GM21526 (cell line): ENCODE measurements at regions not wholly inside any gene's neighbourhood (a gene's known extent, or its start where the extent isn't known, plus 50 kb on each side); places are given as distances from the start of the nearest gene placed in this dataset.

Experiments
- ATAC-seq: cut with Tn5 transposase; IDR thresholded peaks from one replicate; pipeline ENCODE4 v1.9.1; 2021; ENCODE audit warnings: moderate library complexity; ENCODE audit not compliant: unreplicated experiment, low FRiP score

GRCh38 chr4:176383273-176384077, 63.7 kb downstream of the SPCS3 start:
- no peak for ATAC-seq

DNA sequence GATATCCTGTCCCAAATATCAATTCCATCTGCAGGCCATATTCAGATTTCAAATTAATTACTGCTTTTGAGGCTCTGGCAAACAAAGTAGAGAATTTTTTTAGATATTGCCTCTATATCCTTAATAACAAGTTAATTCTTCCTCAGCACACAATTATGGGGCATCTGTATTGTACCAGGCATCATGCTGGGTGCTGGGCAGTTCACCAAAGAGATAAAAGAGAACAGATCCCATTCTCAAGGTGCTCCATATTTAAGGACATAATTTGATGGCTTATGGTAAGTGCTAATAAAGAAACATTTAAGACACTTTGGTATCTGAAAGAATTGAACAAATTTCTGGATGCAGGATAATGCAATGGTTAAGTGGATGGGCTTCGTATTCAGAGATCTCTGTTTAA, 65.8 kb downstream of the SPCS3 start:
- ATAC-seq = no peak

DNA sequence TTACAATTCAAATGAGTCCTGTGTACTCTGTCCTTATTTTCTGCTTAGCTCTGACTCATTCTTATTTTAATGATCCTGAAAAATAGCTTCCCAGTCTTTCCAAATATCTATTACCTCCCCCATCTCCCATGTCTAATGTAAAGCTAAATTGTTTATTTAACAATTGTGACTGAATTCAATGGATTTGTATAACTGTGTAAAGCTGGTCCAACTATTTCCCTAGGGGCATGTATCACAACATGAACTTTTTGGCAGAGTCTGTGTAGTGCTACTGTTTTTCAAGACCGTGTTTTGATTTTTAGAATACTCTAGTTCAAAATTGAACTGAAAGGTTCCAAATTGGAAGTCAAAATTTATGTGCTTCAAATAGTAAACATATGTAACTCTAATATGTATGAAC, 67.8 kb downstream of the SPCS3 start:
- no peak for ATAC-seq

DNA sequence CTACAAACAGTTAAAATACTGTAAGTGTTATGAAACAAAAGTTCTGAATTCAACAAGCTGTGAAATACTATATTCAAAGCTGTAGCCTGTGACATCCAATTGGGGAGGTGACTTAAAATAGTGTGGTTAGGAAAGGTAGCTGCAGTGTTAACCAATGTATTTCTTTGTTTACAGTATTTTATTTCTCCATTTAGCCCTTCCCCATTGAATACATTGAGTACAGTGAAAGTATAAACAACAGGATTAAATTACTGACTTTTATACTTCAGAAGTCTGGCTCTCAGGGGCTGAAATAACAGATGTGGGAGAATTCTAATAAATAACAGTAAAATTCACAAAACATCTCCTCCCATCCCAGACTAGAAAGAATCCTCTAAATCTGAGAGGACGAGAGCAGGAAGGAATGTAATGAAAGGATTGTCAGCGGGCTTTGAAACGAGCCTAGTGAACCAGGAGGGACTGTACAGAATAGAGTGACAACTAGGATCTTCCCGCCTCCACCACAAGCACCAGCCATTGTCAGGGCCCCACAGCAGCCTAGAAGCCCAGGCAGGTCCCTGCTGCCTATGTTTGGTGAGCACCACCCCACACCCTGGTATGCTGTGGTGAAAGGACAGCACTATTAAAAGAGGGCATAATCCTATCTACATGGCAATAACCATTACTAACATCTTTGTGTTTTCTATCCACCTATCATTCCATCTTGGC, 73.7 kb downstream of the SPCS3 start:
- ATAC-seq = no peak

- ATAC-seq = no peak
Measured at GRCh38 chr4:176400816-176401461, 81.2 kb downstream of the SPCS3 start.

GRCh38 chr4:176404621-176405020, 84.9 kb downstream of the SPCS3 start:
- ATAC-seq = no peak

GRCh38 chr4:176406297-176406696, 86.5 kb downstream of the SPCS3 start:
- no peak for ATAC-seq

- ATAC-seq = no peak
Measured at GRCh38 chr4:176406736-176407135, 87.0 kb downstream of the SPCS3 start.

DNA sequence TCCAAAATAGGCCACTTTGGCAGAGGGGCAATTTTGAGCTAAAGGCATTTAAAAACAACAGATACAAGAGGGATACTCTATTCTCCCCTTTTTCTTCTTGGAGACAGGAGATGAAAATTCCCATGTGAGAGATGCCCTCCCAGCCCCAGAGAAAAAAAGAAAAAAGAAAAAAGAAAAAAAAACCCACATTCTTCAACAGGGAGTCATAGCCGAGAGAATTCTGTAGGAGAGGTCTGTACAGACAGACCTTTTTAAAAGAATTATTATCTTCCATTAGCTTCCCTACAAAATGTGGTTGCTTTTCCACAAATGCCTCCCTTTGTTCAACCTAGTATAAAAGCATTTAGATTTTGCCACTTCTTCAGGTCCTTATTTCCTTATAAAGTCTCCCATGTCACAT, 89.9 kb downstream of the SPCS3 start:
- no peak for ATAC-seq

GRCh38 chr4:176413171-176413570, 93.4 kb downstream of the SPCS3 start:
- ATAC-seq = peak; percentile 77

DNA sequence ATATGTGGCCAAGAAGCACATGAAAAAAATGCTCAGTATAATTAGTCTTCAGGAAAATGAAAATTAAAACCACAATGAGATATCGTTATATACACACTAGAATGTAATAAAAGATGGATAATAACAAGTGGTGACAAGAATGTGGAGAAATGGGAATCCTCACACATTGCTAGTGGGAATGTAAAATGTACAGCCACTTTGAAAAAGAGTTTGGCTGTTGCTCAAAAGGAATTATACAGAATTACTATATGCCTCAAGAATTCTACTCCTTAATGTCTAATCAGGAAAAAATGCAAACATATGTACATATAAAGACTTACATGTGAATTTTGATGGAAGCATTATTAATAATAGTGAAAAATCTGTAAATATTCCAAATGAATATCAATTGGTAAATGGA, 102.2 kb downstream of the SPCS3 start:
- ATAC-seq = no peak

GRCh38 chr4:176422511-176422910, 102.7 kb downstream of the SPCS3 start:
- no peak for ATAC-seq

GRCh38 chr4:176425035-176425434, 105.3 kb downstream of the SPCS3 start:
- ATAC-seq = no peak

GRCh38 chr4:176432811-176433540, 113.2 kb downstream of the SPCS3 start:
- ATAC-seq = no peak

DNA sequence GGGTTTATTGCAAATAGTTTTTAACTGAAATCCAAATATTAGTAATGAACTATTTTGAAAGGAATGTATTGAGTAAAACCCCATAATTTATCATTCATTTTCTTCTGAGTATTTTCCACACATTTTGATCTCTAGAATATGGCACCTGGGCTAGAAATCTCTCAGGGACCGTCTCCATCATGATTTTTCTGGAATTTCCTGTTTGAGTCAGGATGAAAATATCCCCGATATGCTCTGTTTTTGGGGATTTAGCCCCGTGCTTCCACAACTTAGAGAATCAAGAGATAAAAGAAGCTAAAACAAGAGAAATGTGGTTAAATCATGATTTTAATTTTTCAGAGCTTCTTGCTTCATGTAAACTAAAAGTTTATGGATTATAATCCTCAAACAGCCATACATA, 114.2 kb downstream of the SPCS3 start:
- ATAC-seq = no peak

DNA sequence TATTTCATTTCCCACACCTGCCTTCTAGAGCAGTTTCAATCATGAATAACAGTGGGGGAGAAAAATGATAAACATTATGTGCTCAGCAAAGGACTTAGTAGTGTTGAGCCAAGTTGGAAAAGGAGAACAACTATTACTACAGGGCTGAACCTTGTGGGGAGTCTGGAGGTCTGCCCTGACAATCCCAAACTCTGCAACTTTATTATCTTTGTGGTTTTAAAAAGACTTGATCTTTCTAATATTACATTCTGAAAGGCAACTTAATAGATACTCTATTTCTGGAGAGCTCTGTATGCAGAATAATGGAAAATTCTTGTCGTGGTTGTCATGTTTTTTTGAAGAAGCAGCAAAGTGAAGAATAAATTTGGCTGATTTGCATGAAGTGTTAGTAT, 116.1 kb downstream of the SPCS3 start:
- no peak for ATAC-seq

DNA sequence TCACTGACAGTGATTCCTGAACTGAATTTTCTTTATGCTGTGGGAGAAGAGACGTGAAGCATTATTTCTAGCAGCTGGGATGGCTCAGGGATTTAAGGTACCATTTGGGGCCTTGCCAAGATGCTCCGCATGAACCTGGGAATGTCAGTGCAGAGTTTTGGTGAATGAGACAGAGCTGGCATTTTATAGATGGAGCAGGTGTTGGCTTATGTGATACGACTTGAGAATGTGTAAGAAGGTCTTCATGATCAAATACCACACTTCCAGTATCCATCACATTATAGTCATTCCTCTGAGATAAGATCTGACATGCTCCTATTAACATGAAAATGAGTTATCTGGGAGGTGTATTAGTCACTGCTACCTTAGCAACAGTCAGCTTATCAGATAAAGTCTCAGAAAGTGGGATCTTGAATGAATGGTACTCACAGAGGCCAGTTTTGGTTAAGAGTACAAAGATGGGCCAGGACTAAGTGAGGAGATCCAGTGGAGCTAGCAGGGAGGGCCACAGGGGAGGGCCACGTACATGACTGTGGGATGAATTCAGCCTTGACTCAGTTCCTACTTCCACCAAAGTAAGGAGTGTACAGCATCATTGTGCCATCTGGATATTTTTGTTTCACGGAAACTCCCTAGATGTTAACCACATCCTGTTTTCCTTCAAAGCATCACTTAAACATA, 116.7 kb downstream of the SPCS3 start:
- ATAC-seq = peak; percentile 55

GRCh38 chr4:176437756-176438155, 118.0 kb downstream of the SPCS3 start:
- no peak for ATAC-seq

GRCh38 chr4:176438401-176438800, 118.6 kb downstream of the SPCS3 start:
- no peak for ATAC-seq

DNA sequence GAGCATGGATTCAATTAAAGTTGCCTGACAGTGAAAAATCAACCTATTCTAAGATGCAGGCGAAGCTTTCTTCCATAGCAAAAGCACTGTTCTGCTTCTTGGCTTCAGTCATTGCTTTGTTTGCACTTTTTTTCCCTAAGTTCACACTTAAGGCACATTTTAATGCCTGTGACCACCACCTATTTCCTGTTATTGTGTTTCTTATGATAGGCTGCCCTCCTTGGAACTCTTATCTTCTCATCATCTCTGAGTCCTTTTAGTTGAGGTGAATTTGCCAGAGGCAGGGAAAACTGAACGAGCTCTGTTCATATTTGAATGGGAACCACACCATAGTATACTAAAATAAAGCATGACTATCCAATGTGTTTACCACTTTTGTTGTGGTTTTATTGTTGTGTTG, 119.8 kb downstream of the SPCS3 start:
- no peak for ATAC-seq
